ENCODE measurements at regions not wholly inside any gene's neighbourhood (a gene's known extent, or its start where the extent isn't known, plus 50 kb on each side); places are given as distances from the start of the nearest gene placed in this dataset.
"Not testable (repeated sequence)": the region's sequence is repeated elsewhere in the genome, so short reads cannot be mapped to it uniquely, and the experiment has no call there.

DNA sequence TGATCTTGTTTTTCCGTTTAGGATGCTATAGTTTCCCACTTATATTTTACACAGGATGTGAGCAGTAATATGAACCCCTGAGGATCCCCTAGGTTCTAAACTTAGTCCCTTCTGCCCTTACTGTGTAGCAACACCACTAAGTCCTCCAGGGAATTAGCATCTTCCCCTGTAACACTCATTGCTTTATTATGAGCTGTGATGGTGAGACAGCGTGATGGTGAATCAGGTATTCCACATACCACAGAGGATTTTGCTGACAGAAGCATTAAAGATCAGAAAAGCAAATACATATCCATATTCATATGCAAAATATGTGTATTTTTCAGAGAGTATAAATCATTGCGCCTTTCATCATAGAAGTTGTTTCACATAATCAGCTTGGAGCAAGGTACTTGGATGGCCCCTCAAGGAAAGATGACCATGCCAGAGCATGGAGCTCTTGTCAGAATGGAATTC, 317.0 kb downstream of the ICE1 start:
- Histone ChIP-seq H3K4me3 (ENCODE audit: low read depth, low read length, poor library complexity, severe bottlenecking) (no peak overlapping the region), H3K27ac (ENCODE audit: low read depth, low read length, poor library complexity, severe bottlenecking) (no peak overlapping the region), H3K4me1 (ENCODE audit: insufficient read depth, low read length, poor library complexity, severe bottlenecking) (no peaks in the 10 kb centered on the region), H3K36me3 (ENCODE audit: insufficient read depth, low read length, poor library complexity, severe bottlenecking) (no peaks in the 10 kb centered on the region), H3K9me3 (ENCODE audit: low read depth, low read length, poor library complexity, severe bottlenecking) (no peaks in the 10 kb centered on the region), H3K27me3 (replicated peaks; ENCODE audit: insufficient read depth, low read depth, low read length, poor library complexity) (peaks cover 3% of the 10 kb centered on the region)
- ChIA-PET POLR2A (ENCODE audit: low non-redundant PET) (no interaction called here), CTCF (no interaction called here)
- no peak for DNase-seq (ENCODE audit: low spot score)
- intact Hi-C loops (cut with micrococcal nuclease; ENCODE audit: unreplicated experiment), result no loop called here
- BruUV-seq (replicated peaks), result no TSS peak
- TF ChIP-seq CTCF (conservative IDR thresholded peaks at IDR 0.05; ENCODE audit: low read depth, low read length) (no peak), EZH2 (IDR thresholded peaks at IDR 0.05; ENCODE audit: borderline replicate concordance, low read depth, low read length, poor library complexity, severe bottlenecking) (no peak)

DNA sequence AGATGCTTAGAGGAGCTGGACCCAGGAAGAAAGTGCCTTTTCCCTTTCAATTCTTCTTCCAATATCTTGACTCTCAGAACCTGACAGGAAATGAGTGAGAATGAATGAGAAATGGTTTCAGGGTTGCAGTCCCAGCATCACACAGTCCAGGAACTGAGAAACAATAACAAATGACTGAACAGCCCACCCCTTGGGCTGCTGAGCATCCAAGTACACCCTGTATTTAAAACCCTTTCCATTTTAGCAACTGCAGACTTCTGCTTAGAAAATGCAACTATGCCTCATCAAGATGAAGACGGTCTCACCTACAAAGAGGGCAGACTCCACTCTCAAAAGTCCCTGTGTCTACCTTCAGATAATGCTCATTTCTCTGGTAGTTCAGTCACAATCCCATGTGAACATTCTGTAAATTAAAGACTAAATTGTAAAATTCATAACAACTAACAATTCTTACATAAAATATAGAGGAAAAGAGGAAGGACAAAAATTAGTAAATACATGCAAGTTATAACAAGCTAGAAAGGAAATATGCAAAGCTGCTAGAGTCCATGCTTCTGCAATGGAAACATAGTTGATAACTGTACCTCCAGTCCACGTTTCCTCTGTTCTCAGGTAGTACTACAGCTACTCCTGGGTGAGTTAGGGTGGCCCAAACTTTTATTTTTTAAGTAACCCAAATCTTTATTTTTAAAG, 316.5 kb downstream of the ICE1 start:
- intact Hi-C loops (cut with micrococcal nuclease; ENCODE audit: unreplicated experiment), result no loop called here
- CTCF ChIA-PET, result no interaction called here
- TF ChIP-seq EZH2 (IDR thresholded peaks at IDR 0.05; ENCODE audit: borderline replicate concordance, low read depth, low read length, poor library complexity, severe bottlenecking) (no peak), CTCF (conservative IDR thresholded peaks at IDR 0.05; ENCODE audit: low read depth, low read length) (no peak)
- Histone ChIP-seq H3K36me3 (ENCODE audit: insufficient read depth, low read length, poor library complexity, severe bottlenecking) (no peaks in the 10 kb centered on the region), H3K27me3 (replicated peaks; ENCODE audit: insufficient read depth, low read depth, low read length, poor library complexity) (peaks cover 3% of the 10 kb centered on the region), H3K4me1 (ENCODE audit: insufficient read depth, low read length, poor library complexity, severe bottlenecking) (no peaks in the 10 kb centered on the region), H3K4me3 (ENCODE audit: low read depth, low read length, poor library complexity, severe bottlenecking) (no peak overlapping the region), H3K9me3 (ENCODE audit: low read depth, low read length, poor library complexity, severe bottlenecking) (no peaks in the 10 kb centered on the region), H3K27ac (ENCODE audit: low read depth, low read length, poor library complexity, severe bottlenecking) (no peak overlapping the region)
- DNase-seq (ENCODE audit: low spot score), result no peak
- POLR2A ChIA-PET (ENCODE audit: low non-redundant PET), result interaction anchor here (0.6 kb wide), 1 partner anchor 331 kb away, joined by 3 read pairs; no protein-coding TSS in a partner anchor
- no TSS peak for BruUV-seq (replicated peaks)

- ChIA-PET POLR2A (ENCODE audit: low non-redundant PET) (no interaction called here), CTCF (no interaction called here)
- intact Hi-C loops (cut with micrococcal nuclease; ENCODE audit: unreplicated experiment), result no loop called here
- no TSS peak for BruUV-seq (replicated peaks)
- Histone ChIP-seq H3K27me3 (replicated peaks; ENCODE audit: insufficient read depth, low read depth, low read length, poor library complexity) (peaks cover 3% of the 10 kb centered on the region), H3K36me3 (ENCODE audit: insufficient read depth, low read length, poor library complexity, severe bottlenecking) (no peaks in the 10 kb centered on the region), H3K27ac (ENCODE audit: low read depth, low read length, poor library complexity, severe bottlenecking) (no peak overlapping the region), H3K4me3 (ENCODE audit: low read depth, low read length, poor library complexity, severe bottlenecking) (no peak overlapping the region), H3K4me1 (ENCODE audit: insufficient read depth, low read length, poor library complexity, severe bottlenecking) (no peaks in the 10 kb centered on the region), H3K9me3 (ENCODE audit: low read depth, low read length, poor library complexity, severe bottlenecking) (no peaks in the 10 kb centered on the region)
- no peak for TF ChIP-seq CTCF (conservative IDR thresholded peaks at IDR 0.05; ENCODE audit: low read depth, low read length)
- no peak for TF ChIP-seq EZH2 (IDR thresholded peaks at IDR 0.05; ENCODE audit: borderline replicate concordance, low read depth, low read length, poor library complexity, severe bottlenecking)
- DNase-seq (ENCODE audit: low spot score), result no peak
Observed at GRCh38 chr5:5736007-5736406, 313.5 kb downstream of the ICE1 start.

DNA sequence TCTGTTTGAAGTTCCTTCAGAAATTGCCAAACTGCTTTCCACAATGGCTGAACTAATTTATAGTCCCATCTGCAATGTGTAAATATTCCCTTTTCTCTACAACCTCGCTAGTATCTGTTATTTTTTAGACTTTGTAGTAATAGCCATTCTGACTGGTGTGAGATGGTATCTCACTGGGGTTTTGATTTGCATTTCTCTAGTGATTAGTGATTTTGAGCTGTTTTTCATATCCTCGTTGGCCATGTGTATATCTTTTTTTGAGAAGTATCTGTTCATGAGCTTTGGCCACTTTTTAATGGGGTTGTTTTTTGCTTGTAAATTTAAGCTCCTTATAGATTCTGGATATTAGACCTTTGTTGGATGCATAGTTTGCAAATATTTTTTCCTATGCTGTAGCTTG, 310.6 kb downstream of the ICE1 start:
- not testable (repeated sequence) for H3K9me3 ChIP-seq (ENCODE audit: low read depth, low read length, poor library complexity, severe bottlenecking); H3K27me3 ChIP-seq (replicated peaks; ENCODE audit: insufficient read depth, low read depth, low read length, poor library complexity); H3K36me3 ChIP-seq (ENCODE audit: insufficient read depth, low read length, poor library complexity, severe bottlenecking)

More for the DNA sequence above, 310.6 kb downstream of the ICE1 start:
- BruUV-seq (replicated peaks); H3K4me1 ChIP-seq (ENCODE audit: insufficient read depth, low read length, poor library complexity, severe bottlenecking); POLR2A ChIA-PET (ENCODE audit: low non-redundant PET); DNase-seq (ENCODE audit: low spot score); intact Hi-C loops (cut with micrococcal nuclease; ENCODE audit: unreplicated experiment); CTCF ChIA-PET; H3K4me3 ChIP-seq (ENCODE audit: low read depth, low read length, poor library complexity, severe bottlenecking); H3K27ac ChIP-seq (ENCODE audit: low read depth, low read length, poor library complexity, severe bottlenecking): not testable (repeated sequence)
